Adrenal gland (tissue), 9 donors: ENCODE measurements at regions not wholly inside any gene's neighbourhood (a gene's known extent, or its start where the extent isn't known, plus 50 kb on each side); places are given as distances from the start of the nearest gene placed in this dataset.

Experiments
- DNase-seq, 7 donors: peaks; one replicate each; pipeline ENCODE4 v3.0.0-alpha.2; 2019 to 2020
- H3K27ac ChIP-seq, 5 donors: fragments of 200-600 bp; sonication (generic) in 4 of 5; 1 replicate in 3 of 5; 2 replicates in 2 of 5; pipeline versions ENCODE4 v1.5.1 to v1.8.0; 2016 to 2020; ENCODE audit warnings: mild to moderate bottlenecking in 1 of 5
- H3K27me3 ChIP-seq: fragments of 200-600 bp; 2 replicates; pipeline ENCODE4 v1.8.0; 2021
- H3K36me3 ChIP-seq, 2 donors: fragments of 200-600 bp; replicated peaks in 1 of 2; 1 replicate in 1 of 2; 2 replicates in 1 of 2; pipeline versions ENCODE4 v1.5.1 to v1.8.0; 2018 to 2022
- H3K4me1 ChIP-seq, 2 donors: fragments of 200-600 bp; replicated peaks in 1 of 2; 1 replicate in 1 of 2; 2 replicates in 1 of 2; pipeline versions ENCODE4 v1.5.1 to v1.8.0; 2018 to 2021
- H3K4me3 ChIP-seq, 4 donors: fragments of 200-600 bp; sonication (generic) in 3 of 4; one replicate each; pipeline ENCODE4 v1.5.1; 2016 to 2018
- H3K9me3 ChIP-seq, 3 donors: fragments of 200-600 bp; sonication (generic) in 1 of 3; replicated peaks in 1 of 3; 1 replicate in 2 of 3; 2 replicates in 1 of 3; pipeline versions ENCODE4 v1.5.1 to v1.8.0; 2016 to 2021
- POLR2A ChIP-seq, 2 donors: fragments of 450-650 bp; IDR thresholded peaks; one replicate each; pipeline ENCODE4 v1.6.1; 2017; ENCODE audit warnings: antibody characterized with exemption in 2 of 2, mild to moderate bottlenecking in 2 of 2, moderate library complexity in 1 of 2
- WGBS, 4 donors: extraction: QIAGEN DNeasy Blood & Tissue Kit in 2 of 4; methylation state at CpG; one replicate each; pipeline versions ENCODE4 v1.1.5 to v1.1.7; 2013 to 2017; 5-methylcytosine and 5-hydroxymethylcytosine counted together
- intact Hi-C, 2 donors: fragments of 100-400 bp; cut with DNase I; formaldehyde crosslinking; loops; one replicate each; pipeline versions ENCODE4 v1.14.1 to v1.15.0; 2022 to 2023
- TF ChIP-seq, protein P1 (sequence below), 6 experiments: fragments of 450-650 bp in 4 of 6; fragments of 200-600 bp in 2 of 6; sonication (generic) in 1 of 6; IDR thresholded peaks; 1 replicate in 5 of 6; 2 replicates in 1 of 6; pipeline versions ENCODE4 v1.5.1 to v1.8.0; 2016 to 2021; ENCODE audit warnings: antibody characterized with exemption in 6 of 6, mild to moderate bottlenecking in 2 of 6, moderate library complexity in 1 of 6
- donor health status: healthy with polysubstance abuse.
- donor health status: Bipolar disorder and iron deficiency.
- donor health status: DM: yes; HTN: yes; CAD: no.
- donor health status: DM: no; HTN: no; CAD: no.
- donor health status: DM: no; HTN: no; CAD: no.

DNA sequence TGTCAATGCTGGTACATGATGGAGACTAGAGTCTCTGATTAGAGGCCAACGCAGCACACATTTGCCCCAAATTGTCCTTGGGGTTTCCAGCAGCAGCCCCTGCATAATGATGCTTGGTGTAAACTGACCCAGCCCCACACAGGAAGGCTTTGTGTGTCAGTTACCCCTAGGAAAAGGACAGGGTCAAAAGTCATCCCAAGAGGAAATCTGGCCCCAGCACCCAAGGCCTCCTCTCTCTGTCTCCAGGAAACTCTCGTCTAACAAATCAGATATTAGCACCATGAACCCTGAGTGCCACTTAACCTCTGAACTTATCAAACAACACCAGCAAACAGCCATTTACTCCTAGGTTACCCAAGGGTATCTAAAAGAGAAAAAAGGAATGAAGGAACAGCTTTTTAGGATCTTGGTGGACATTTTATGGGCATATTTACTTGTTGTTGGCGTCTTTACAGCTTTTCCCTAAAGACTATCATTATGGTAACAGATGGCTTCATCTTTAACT, 84.5 kb downstream of the PSMG1 start:
- peaks cover 5 to 38% of the 10 kb centered on the region in 2 donors for H3K4me1 ChIP-seq
- no peaks in the 10 kb centered on the region for H3K36me3 ChIP-seq
- no peak for DNase-seq
- H3K4me3 ChIP-seq = no peak overlapping the region
- 63 to 83% (median 73%) methylated on average over 3 of the region's 3 CpGs for WGBS, 4 donors
- TF ChIP-seq, protein P1, sequence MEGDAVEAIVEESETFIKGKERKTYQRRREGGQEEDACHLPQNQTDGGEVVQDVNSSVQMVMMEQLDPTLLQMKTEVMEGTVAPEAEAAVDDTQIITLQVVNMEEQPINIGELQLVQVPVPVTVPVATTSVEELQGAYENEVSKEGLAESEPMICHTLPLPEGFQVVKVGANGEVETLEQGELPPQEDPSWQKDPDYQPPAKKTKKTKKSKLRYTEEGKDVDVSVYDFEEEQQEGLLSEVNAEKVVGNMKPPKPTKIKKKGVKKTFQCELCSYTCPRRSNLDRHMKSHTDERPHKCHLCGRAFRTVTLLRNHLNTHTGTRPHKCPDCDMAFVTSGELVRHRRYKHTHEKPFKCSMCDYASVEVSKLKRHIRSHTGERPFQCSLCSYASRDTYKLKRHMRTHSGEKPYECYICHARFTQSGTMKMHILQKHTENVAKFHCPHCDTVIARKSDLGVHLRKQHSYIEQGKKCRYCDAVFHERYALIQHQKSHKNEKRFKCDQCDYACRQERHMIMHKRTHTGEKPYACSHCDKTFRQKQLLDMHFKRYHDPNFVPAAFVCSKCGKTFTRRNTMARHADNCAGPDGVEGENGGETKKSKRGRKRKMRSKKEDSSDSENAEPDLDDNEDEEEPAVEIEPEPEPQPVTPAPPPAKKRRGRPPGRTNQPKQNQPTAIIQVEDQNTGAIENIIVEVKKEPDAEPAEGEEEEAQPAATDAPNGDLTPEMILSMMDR (IDR thresholded peaks at IDR 0.05) = no peak
- TF ChIP-seq POLR2A (IDR thresholded peaks at IDR 0.05) = no peak
- intact Hi-C loops = no loop called here
- no peaks in the 10 kb centered on the region for H3K9me3 ChIP-seq
- no peaks in the 10 kb centered on the region for H3K27me3 ChIP-seq
- peak overlapping the region in 2 of 5 donors; percentile 77 to 94 for H3K27ac ChIP-seq

DNA sequence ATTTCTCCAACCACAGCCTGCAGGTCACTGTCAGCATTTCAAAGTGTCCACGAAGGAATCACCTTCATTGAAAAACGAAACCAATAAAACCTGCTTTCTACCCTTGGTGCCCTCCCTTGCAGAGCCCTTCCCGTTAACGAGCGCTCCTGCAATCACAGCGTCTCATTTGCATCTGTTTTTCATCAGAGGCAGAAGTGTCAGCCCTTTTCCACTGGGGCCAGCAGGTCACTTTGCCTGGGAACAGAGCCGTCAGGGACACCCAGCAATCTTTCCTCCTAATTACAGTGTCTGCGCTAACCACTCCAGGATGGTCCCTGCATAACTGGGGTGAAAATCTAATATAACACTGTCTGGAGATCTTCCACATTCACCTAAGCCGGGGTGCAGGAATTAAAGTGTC, 85.3 kb downstream of the PSMG1 start:
- Histone ChIP-seq H3K4me1 (peaks cover 5 to 38% of the 10 kb centered on the region in 2 donors), H3K27me3 (no peaks in the 10 kb centered on the region), H3K36me3 (no peaks in the 10 kb centered on the region), H3K9me3 (no peaks in the 10 kb centered on the region), H3K4me3 (no peak overlapping the region), H3K27ac (peak overlapping the region in 3 of 5 donors; percentile 51 to 94 (median 77))
- 65 to 72% (median 67%) methylated on average over 9 of the region's 9 CpGs for WGBS, 4 donors
- TF ChIP-seq POLR2A (IDR thresholded peaks at IDR 0.05) = no peak
- TF ChIP-seq, protein P1 (IDR thresholded peaks at IDR 0.05) = no peak
- intact Hi-C loops = no loop called here
- no peak for DNase-seq

DNA sequence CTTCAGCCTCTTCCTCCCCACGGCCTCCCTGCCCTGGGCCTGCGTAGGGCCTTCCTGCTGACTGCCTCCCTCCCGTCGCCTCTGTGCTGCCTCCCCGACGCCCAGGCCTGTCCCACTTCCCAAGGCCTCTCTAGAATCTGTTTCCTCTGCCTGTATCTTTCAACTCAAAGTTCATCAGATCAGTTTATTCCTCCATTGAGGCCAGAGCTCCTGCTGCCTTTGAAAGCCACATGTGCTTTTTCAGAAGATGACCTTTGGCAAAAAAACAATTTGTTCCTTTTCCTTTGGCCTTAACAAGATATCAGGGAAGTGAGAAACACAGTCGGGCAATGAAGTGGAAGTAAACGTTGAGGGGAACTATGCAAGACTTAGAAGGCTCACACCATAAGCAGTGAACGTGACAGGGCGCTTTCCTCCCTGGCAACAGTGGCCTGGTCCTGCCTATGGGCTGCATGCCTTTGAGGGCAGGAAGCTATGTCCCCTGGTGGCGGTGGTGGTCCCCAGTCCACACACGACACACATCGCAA, 85.9 kb downstream of the PSMG1 start:
- WGBS, 4 donors = 62 to 68% (median 63%) methylated on average over 11 to 13 of the region's 13 CpGs
- peaks cover 5 to 38% of the 10 kb centered on the region in 2 donors for H3K4me1 ChIP-seq
- intact Hi-C loops = no loop called here
- H3K27ac ChIP-seq = peak overlapping the region; percentile 51 to 94 (median 53)
- H3K36me3 ChIP-seq = no peaks in the 10 kb centered on the region
- peak in 5 of 7 donors; percentile 45 to 75 (median 49) for DNase-seq
- no peak for TF ChIP-seq POLR2A (IDR thresholded peaks at IDR 0.05)
- H3K27me3 ChIP-seq = no peaks in the 10 kb centered on the region
- no peak overlapping the region for H3K4me3 ChIP-seq
- no peaks in the 10 kb centered on the region for H3K9me3 ChIP-seq

DNA sequence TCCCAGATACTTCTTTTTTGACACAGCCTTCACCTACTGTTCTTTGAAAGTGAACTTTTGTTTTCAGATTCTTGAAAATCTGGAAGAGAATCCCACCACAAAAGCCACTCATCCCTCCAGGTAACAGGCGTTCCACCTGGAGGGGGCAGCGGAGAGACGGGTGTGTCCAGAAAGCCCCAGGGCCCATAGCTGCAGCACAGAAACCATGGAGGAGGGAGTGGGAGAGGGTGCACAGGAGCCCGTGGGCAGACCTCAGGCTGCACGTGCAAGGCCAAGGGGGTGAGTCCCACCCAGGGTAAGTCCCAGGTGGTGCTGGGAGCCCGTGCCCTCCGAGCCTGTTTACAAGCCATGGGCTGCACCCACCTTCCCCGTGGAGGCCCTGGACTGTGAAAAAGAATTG, 86.5 kb downstream of the PSMG1 start:
- no peaks in the 10 kb centered on the region for H3K27me3 ChIP-seq
- WGBS, 4 donors = 83 to 94% (median 88%) methylated on average over 6 to 8 of the region's 8 CpGs
- TF ChIP-seq, protein P1 (IDR thresholded peaks at IDR 0.05) = no peak
- no peak for TF ChIP-seq POLR2A (IDR thresholded peaks at IDR 0.05)
- H3K27ac ChIP-seq = peak overlapping the region; percentile 51 to 94 (median 53)
- H3K36me3 ChIP-seq = no peaks in the 10 kb centered on the region
- DNase-seq = no peak
- intact Hi-C loops = no loop called here
- no peak overlapping the region for H3K4me3 ChIP-seq
- no peaks in the 10 kb centered on the region for H3K9me3 ChIP-seq
- H3K4me1 ChIP-seq = peaks cover 5 to 38% of the 10 kb centered on the region in 2 donors

DNA sequence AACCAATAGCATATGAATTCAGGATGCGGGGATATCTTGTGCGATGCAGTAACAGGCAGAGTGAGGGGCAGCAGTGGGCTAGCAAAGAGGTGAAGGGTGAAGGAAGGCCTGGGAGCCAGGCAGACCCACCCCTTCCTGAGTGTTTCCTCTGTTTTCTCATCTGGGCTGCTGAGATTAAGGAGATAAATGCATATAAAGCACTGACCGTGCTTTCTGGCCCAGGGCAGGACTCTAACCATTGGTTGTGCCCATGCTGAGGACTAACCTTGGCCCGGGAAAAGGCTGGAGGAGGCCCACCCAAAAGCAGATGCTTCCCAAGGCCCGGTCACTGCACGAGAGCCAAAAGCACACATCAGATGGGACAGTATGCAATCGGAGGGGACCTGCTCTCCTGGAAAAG, 87.6 kb downstream of the PSMG1 start:
- WGBS, 4 donors = 65 to 84% (median 73%) methylated on average over 7 of the region's 7 CpGs

More for the DNA sequence above, 87.6 kb downstream of the PSMG1 start:
- intact Hi-C loops = no loop called here
- no peak overlapping the region for H3K4me3 ChIP-seq
- no peak for DNase-seq
- no peaks in the 10 kb centered on the region for H3K36me3 ChIP-seq
- H3K9me3 ChIP-seq = no peaks in the 10 kb centered on the region
- no peaks in the 10 kb centered on the region for H3K27me3 ChIP-seq
- peak overlapping the region in 4 of 5 donors; percentile 44 to 94 (median 64) for H3K27ac ChIP-seq
- no peak for TF ChIP-seq POLR2A (IDR thresholded peaks at IDR 0.05)
- TF ChIP-seq, protein P1 (IDR thresholded peaks at IDR 0.05) = no peak
- peaks cover 5 to 38% of the 10 kb centered on the region in 2 donors for H3K4me1 ChIP-seq
